Osteocyte (in vitro differentiated cells): ENCODE measurements at regions not wholly inside any gene's neighbourhood (a gene's known extent, or its start where the extent isn't known, plus 50 kb on each side); places are given as distances from the start of the nearest gene placed in this dataset.

Experiments used
- DNase-seq: peaks from one replicate; pipeline ENCODE4 v3.0.0; 2021; ENCODE audit warnings: mixed read lengths; ENCODE audit not compliant: unreplicated experiment; ENCODE audit errors: extremely low spot score
- H3K27ac Mint-ChIP-seq: one replicate; pipeline ENCODE4 v1.8.0; 2021; ENCODE audit warnings: mild to moderate bottlenecking, mixed read lengths; ENCODE audit not compliant: unreplicated experiment
- H3K27me3 Mint-ChIP-seq: one replicate; pipeline ENCODE4 v1.8.0; 2021; ENCODE audit warnings: mixed read lengths; ENCODE audit not compliant: unreplicated experiment
- H3K36me3 Mint-ChIP-seq: one replicate; pipeline ENCODE4 v1.8.0; 2021; ENCODE audit warnings: mixed read lengths; ENCODE audit not compliant: unreplicated experiment
- H3K4me1 Mint-ChIP-seq: one replicate; pipeline ENCODE4 v1.8.0; 2021; ENCODE audit warnings: mixed read lengths; ENCODE audit not compliant: unreplicated experiment
- H3K4me3 Mint-ChIP-seq: one replicate; pipeline ENCODE4 v1.8.0; 2021; ENCODE audit warnings: mild to moderate bottlenecking, moderate library complexity, mixed read lengths; ENCODE audit not compliant: unreplicated experiment
- H3K9me3 Mint-ChIP-seq: one replicate; pipeline ENCODE4 v1.8.0; 2021; ENCODE audit warnings: mixed read lengths; ENCODE audit not compliant: unreplicated experiment
- CTCF ChIP-seq: fragments of 200-600 bp; sonication (generic); IDR thresholded peaks from 2 replicates; pipeline ENCODE4 v1.5.0; 2021; ENCODE audit warnings: antibody characterized with exemption, mild to moderate bottlenecking, moderate library complexity

- H3K9me3 Mint-ChIP-seq = no peaks in the 10 kb centered on the region
- H3K27ac Mint-ChIP-seq = no peak overlapping the region
- no peak for DNase-seq
- H3K4me3 Mint-ChIP-seq = no peak overlapping the region
- TF ChIP-seq CTCF = no peak
- no peaks in the 10 kb centered on the region for H3K36me3 Mint-ChIP-seq
- H3K4me1 Mint-ChIP-seq = no peaks in the 10 kb centered on the region
- no peaks in the 10 kb centered on the region for H3K27me3 Mint-ChIP-seq
These were observed 605.1 kb downstream of the NUP35 start for GRCh38 chr2:183729380-183729779.

- Mint-ChIP-seq H3K27ac (no peak overlapping the region), H3K4me1 (no peaks in the 10 kb centered on the region), H3K9me3 (no peaks in the 10 kb centered on the region), H3K4me3 (no peak overlapping the region), H3K36me3 (no peaks in the 10 kb centered on the region), H3K27me3 (peaks cover 2% of the 10 kb centered on the region)
- DNase-seq = no peak
- no peak for TF ChIP-seq CTCF
These were observed 616.0 kb downstream of the NUP35 start for GRCh38 chr2:183740241-183740640.

- no peak for DNase-seq
- Mint-ChIP-seq H3K9me3 (peaks cover 6% of the 10 kb centered on the region), H3K27ac (no peak overlapping the region), H3K27me3 (no peaks in the 10 kb centered on the region), H3K4me1 (no peaks in the 10 kb centered on the region), H3K36me3 (no peaks in the 10 kb centered on the region), H3K4me3 (no peak overlapping the region)
- TF ChIP-seq CTCF = no peak
These were observed 628.3 kb downstream of the NUP35 start for GRCh38 chr2:183752571-183752970.

- no peak for DNase-seq
- H3K36me3 Mint-ChIP-seq = no peaks in the 10 kb centered on the region
- no peaks in the 10 kb centered on the region for H3K27me3 Mint-ChIP-seq
- no peak for TF ChIP-seq CTCF
- H3K27ac Mint-ChIP-seq = no peak overlapping the region
- H3K4me3 Mint-ChIP-seq = no peak overlapping the region
- peaks cover 6% of the 10 kb centered on the region for H3K9me3 Mint-ChIP-seq
- H3K4me1 Mint-ChIP-seq = no peaks in the 10 kb centered on the region
These were observed 634.8 kb downstream of the NUP35 start for GRCh38 chr2:183759033-183759432.

- no peak for DNase-seq
- H3K4me1 Mint-ChIP-seq = no peaks in the 10 kb centered on the region
- no peaks in the 10 kb centered on the region for H3K27me3 Mint-ChIP-seq
- peaks cover 12% of the 10 kb centered on the region for H3K9me3 Mint-ChIP-seq
- H3K36me3 Mint-ChIP-seq = no peaks in the 10 kb centered on the region
- no peak for TF ChIP-seq CTCF
- no peak overlapping the region for H3K27ac Mint-ChIP-seq
- H3K4me3 Mint-ChIP-seq = no peak overlapping the region
These were observed 649.5 kb downstream of the NUP35 start for GRCh38 chr2:183773775-183774174.
